Panc1 (cell line): ENCODE measurements at regions not wholly inside any gene's neighbourhood (a gene's known extent, or its start where the extent isn't known, plus 50 kb on each side); places are given as distances from the start of the nearest gene placed in this dataset.

Experiments used
- CTCF ChIP-seq: fragments of 450-650 bp; IDR thresholded peaks from 2 replicates; pipeline ENCODE4 v1.5.1; 2017; ENCODE audit warnings: mild to moderate bottlenecking
- POLR2AphosphoS5 ChIP-seq: IDR thresholded peaks from 2 replicates; pipeline ENCODE4 v1.6.1; 2012; ENCODE audit warnings: mild to moderate bottlenecking, low read depth, low read length, moderate library complexity

GRCh38 chr9:109599131-109599530, 101.0 kb upstream of the PTPN3 start:
- no peak for TF ChIP-seq CTCF
- TF ChIP-seq POLR2AphosphoS5 = no peak
